Body of pancreas (tissue), 4 donors: ENCODE measurements at regions not wholly inside any gene's neighbourhood (a gene's known extent, or its start where the extent isn't known, plus 50 kb on each side); places are given as distances from the start of the nearest gene placed in this dataset.

Source experiments
- POLR2A ChIP-seq, 3 donors: fragments of 450-650 bp; IDR thresholded peaks; one replicate each; pipeline ENCODE4 v1.6.1; 2016; ENCODE audit warnings: antibody characterized with exemption in 3 of 3, mild to moderate bottlenecking in 2 of 3
- TF ChIP-seq, protein P1 (sequence below), 7 experiments: fragments of 450-650 bp in 4 of 7; fragments of 200-600 bp in 3 of 7; sonication (generic) in 3 of 7; IDR thresholded peaks; one replicate each; pipeline ENCODE4 v1.5.1; 2016 to 2019; ENCODE audit warnings: antibody characterized with exemption in 7 of 7

- TF ChIP-seq, protein P1, sequence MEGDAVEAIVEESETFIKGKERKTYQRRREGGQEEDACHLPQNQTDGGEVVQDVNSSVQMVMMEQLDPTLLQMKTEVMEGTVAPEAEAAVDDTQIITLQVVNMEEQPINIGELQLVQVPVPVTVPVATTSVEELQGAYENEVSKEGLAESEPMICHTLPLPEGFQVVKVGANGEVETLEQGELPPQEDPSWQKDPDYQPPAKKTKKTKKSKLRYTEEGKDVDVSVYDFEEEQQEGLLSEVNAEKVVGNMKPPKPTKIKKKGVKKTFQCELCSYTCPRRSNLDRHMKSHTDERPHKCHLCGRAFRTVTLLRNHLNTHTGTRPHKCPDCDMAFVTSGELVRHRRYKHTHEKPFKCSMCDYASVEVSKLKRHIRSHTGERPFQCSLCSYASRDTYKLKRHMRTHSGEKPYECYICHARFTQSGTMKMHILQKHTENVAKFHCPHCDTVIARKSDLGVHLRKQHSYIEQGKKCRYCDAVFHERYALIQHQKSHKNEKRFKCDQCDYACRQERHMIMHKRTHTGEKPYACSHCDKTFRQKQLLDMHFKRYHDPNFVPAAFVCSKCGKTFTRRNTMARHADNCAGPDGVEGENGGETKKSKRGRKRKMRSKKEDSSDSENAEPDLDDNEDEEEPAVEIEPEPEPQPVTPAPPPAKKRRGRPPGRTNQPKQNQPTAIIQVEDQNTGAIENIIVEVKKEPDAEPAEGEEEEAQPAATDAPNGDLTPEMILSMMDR (IDR thresholded peaks at IDR 0.05), result no peak
- TF ChIP-seq POLR2A (IDR thresholded peaks at IDR 0.05), result no peak
These were observed 920.9 kb downstream of the EFNA5 start for GRCh38 chr5:106749826-106750225.
